Naive B cell (primary cell): ENCODE measurements at regions not wholly inside any gene's neighbourhood (a gene's known extent, or its start where the extent isn't known, plus 50 kb on each side); places are given as distances from the start of the nearest gene placed in this dataset.

Experiments
- ATAC-seq, 2 donors: fragments of 150-1000 bp; cut with Tn5 transposase; 2 replicates each; pipeline ENCODE4 v1.10.0; 2021; ENCODE audit warnings: low read depth in 2 of 2, mild to moderate bottlenecking in 2 of 2, moderate library complexity in 2 of 2
- DNase-seq: peaks from one replicate; pipeline ENCODE4 v3.0.0; 2022
- H3K27ac Mint-ChIP-seq, 6 donors: one replicate each; pipeline ENCODE4 v1.8.0; 2020 to 2022; ENCODE audit warnings: mild to moderate bottlenecking in 6 of 6, mixed read lengths in 6 of 6, moderate library complexity in 5 of 6, inconsistent platforms in 2 of 6
- H3K27me3 Mint-ChIP-seq, 3 donors: one replicate each; pipeline ENCODE4 v1.8.0; 2021 to 2022; ENCODE audit warnings: mixed read lengths in 3 of 3, mild to moderate bottlenecking in 1 of 3
- H3K36me3 Mint-ChIP-seq, 2 donors: one replicate each; pipeline ENCODE4 v1.8.0; 2020 to 2022; ENCODE audit warnings: mixed read lengths in 2 of 2, inconsistent platforms in 1 of 2, mild to moderate bottlenecking in 1 of 2
- H3K4me1 Mint-ChIP-seq, 3 donors: one replicate each; pipeline ENCODE4 v1.8.0; 2020 to 2022; ENCODE audit warnings: mixed read lengths in 3 of 3, inconsistent platforms in 1 of 3, mild to moderate bottlenecking in 1 of 3, moderate library complexity in 1 of 3
- H3K4me3 Mint-ChIP-seq, 8 donors: one replicate each; pipeline ENCODE4 v1.8.0; 2020 to 2022; ENCODE audit warnings: mild to moderate bottlenecking in 8 of 8, mixed read lengths in 8 of 8, moderate library complexity in 8 of 8, inconsistent platforms in 2 of 8
- H3K9me3 Mint-ChIP-seq, 7 donors: one replicate each; pipeline ENCODE4 v1.8.0; 2020 to 2022; ENCODE audit warnings: mixed read lengths in 7 of 7, mild to moderate bottlenecking in 5 of 7, inconsistent platforms in 2 of 7, moderate library complexity in 1 of 7

GRCh38 chr14:98543074-98543473 is 728.9 kb downstream of the BCL11B start:
- Mint-ChIP-seq H3K4me1 (no peaks in the 10 kb centered on the region), H3K27me3 (no peaks in the 10 kb centered on the region), H3K4me3 (no peak overlapping the region), H3K9me3 (peaks cover 0 to 9% (median 4%) of the 10 kb centered on the region in 7 donors), H3K27ac (no peak overlapping the region), H3K36me3 (no peaks in the 10 kb centered on the region)
- ATAC-seq: no peak
- no peak for DNase-seq

- Mint-ChIP-seq H3K27me3 (no peaks in the 10 kb centered on the region), H3K4me3 (no peak overlapping the region), H3K4me1 (no peaks in the 10 kb centered on the region), H3K27ac (no peak overlapping the region), H3K36me3 (no peaks in the 10 kb centered on the region), H3K9me3 (peaks cover 0 to 10% (median 4%) of the 10 kb centered on the region in 7 donors)
- ATAC-seq: no peak
- no peak for DNase-seq
Observed at GRCh38 chr14:98544174-98544573, 727.8 kb downstream of the BCL11B start.

GRCh38 chr14:98545181-98545580 is 726.8 kb downstream of the BCL11B start:
- no peaks in the 10 kb centered on the region for H3K27me3 Mint-ChIP-seq
- ATAC-seq (no peak), DNase-seq (no peak)
- H3K4me3 Mint-ChIP-seq: no peak overlapping the region
- H3K9me3 Mint-ChIP-seq: peaks cover 0 to 12% (median 4%) of the 10 kb centered on the region in 7 donors
- no peak overlapping the region for H3K27ac Mint-ChIP-seq
- no peaks in the 10 kb centered on the region for H3K36me3 Mint-ChIP-seq
- no peaks in the 10 kb centered on the region for H3K4me1 Mint-ChIP-seq

- ATAC-seq: no peak
- no peaks in the 10 kb centered on the region for H3K36me3 Mint-ChIP-seq
- H3K27me3 Mint-ChIP-seq: no peaks in the 10 kb centered on the region
- no peaks in the 10 kb centered on the region for H3K4me1 Mint-ChIP-seq
- H3K9me3 Mint-ChIP-seq: peaks cover 0 to 16% (median 4%) of the 10 kb centered on the region in 7 donors
- DNase-seq: no peak
- peak overlapping the region in 1 of 8 donors; percentile 38 for H3K4me3 Mint-ChIP-seq
- H3K27ac Mint-ChIP-seq: no peak overlapping the region
Observed at GRCh38 chr14:98548071-98548686, 723.8 kb downstream of the BCL11B start.

GRCh38 chr14:98551028-98551427 is 721.0 kb downstream of the BCL11B start:
- H3K27me3 Mint-ChIP-seq: no peaks in the 10 kb centered on the region
- no peaks in the 10 kb centered on the region for H3K36me3 Mint-ChIP-seq
- H3K4me3 Mint-ChIP-seq: no peak overlapping the region
- ATAC-seq: no peak
- no peak overlapping the region for H3K27ac Mint-ChIP-seq
- no peaks in the 10 kb centered on the region for H3K4me1 Mint-ChIP-seq
- DNase-seq: no peak
- H3K9me3 Mint-ChIP-seq: peaks cover 2 to 16% (median 7%) of the 10 kb centered on the region in 7 donors

GRCh38 chr14:98555440-98555839 is 716.6 kb downstream of the BCL11B start:
- H3K4me3 Mint-ChIP-seq: no peak overlapping the region
- H3K27ac Mint-ChIP-seq: no peak overlapping the region
- peaks cover 3 to 18% (median 9%) of the 10 kb centered on the region in 7 donors for H3K9me3 Mint-ChIP-seq
- H3K4me1 Mint-ChIP-seq: no peaks in the 10 kb centered on the region
- H3K36me3 Mint-ChIP-seq: no peaks in the 10 kb centered on the region
- ATAC-seq (no peak), DNase-seq (no peak)
- no peaks in the 10 kb centered on the region for H3K27me3 Mint-ChIP-seq

- no peak overlapping the region for H3K27ac Mint-ChIP-seq
- H3K4me3 Mint-ChIP-seq: no peak overlapping the region
- no peaks in the 10 kb centered on the region for H3K36me3 Mint-ChIP-seq
- H3K4me1 Mint-ChIP-seq: no peaks in the 10 kb centered on the region
- H3K27me3 Mint-ChIP-seq: no peaks in the 10 kb centered on the region
- H3K9me3 Mint-ChIP-seq: peaks cover 0 to 19% (median 4%) of the 10 kb centered on the region in 7 donors
- no peak for ATAC-seq
- no peak for DNase-seq
Observed at GRCh38 chr14:98564006-98564405, 708.0 kb downstream of the BCL11B start.

GRCh38 chr14:98564541-98564940 is 707.5 kb downstream of the BCL11B start:
- H3K4me3 Mint-ChIP-seq: no peak overlapping the region
- H3K27me3 Mint-ChIP-seq: no peaks in the 10 kb centered on the region
- DNase-seq (no peak), ATAC-seq (no peak)
- H3K27ac Mint-ChIP-seq: no peak overlapping the region
- no peaks in the 10 kb centered on the region for H3K4me1 Mint-ChIP-seq
- H3K36me3 Mint-ChIP-seq: no peaks in the 10 kb centered on the region
- peaks cover 0 to 19% (median 3%) of the 10 kb centered on the region in 7 donors for H3K9me3 Mint-ChIP-seq

GRCh38 chr14:98571104-98571503 is 700.9 kb downstream of the BCL11B start:
- no peak for DNase-seq
- no peak overlapping the region for H3K4me3 Mint-ChIP-seq
- no peak for ATAC-seq
- H3K36me3 Mint-ChIP-seq: no peaks in the 10 kb centered on the region
- no peaks in the 10 kb centered on the region for H3K27me3 Mint-ChIP-seq
- H3K27ac Mint-ChIP-seq: no peak overlapping the region
- no peaks in the 10 kb centered on the region for H3K4me1 Mint-ChIP-seq
- H3K9me3 Mint-ChIP-seq: peaks cover 0 to 13% (median 5%) of the 10 kb centered on the region in 7 donors

GRCh38 chr14:98573082-98573481 is 698.9 kb downstream of the BCL11B start:
- Mint-ChIP-seq H3K27me3 (no peaks in the 10 kb centered on the region), H3K4me1 (no peaks in the 10 kb centered on the region), H3K4me3 (no peak overlapping the region)

GRCh38 chr14:98576463-98576862 is 695.5 kb downstream of the BCL11B start:
- Mint-ChIP-seq H3K4me1 (no peaks in the 10 kb centered on the region), H3K9me3 (peaks cover 0 to 8% (median 0%) of the 10 kb centered on the region in 7 donors), H3K36me3 (no peaks in the 10 kb centered on the region), H3K4me3 (no peak overlapping the region), H3K27me3 (no peaks in the 10 kb centered on the region), H3K27ac (no peak overlapping the region)
- ATAC-seq (no peak), DNase-seq (no peak)

More at GRCh38 chr14:98573082-98573481, 698.9 kb downstream of the BCL11B start:
- H3K9me3 Mint-ChIP-seq: peaks cover 0 to 8% (median 3%) of the 10 kb centered on the region in 7 donors
- ATAC-seq: no peak
- DNase-seq: no peak
- no peak overlapping the region for H3K27ac Mint-ChIP-seq
- H3K36me3 Mint-ChIP-seq: no peaks in the 10 kb centered on the region

- H3K4me1 Mint-ChIP-seq: no peaks in the 10 kb centered on the region
- H3K4me3 Mint-ChIP-seq: no peak overlapping the region
- no peaks in the 10 kb centered on the region for H3K36me3 Mint-ChIP-seq
- H3K27ac Mint-ChIP-seq: no peak overlapping the region
- no peaks in the 10 kb centered on the region for H3K27me3 Mint-ChIP-seq
- ATAC-seq (no peak), DNase-seq (no peak)
- peaks cover 0 to 8% (median 7%) of the 10 kb centered on the region in 7 donors for H3K9me3 Mint-ChIP-seq
Observed at GRCh38 chr14:98578204-98578603, 693.8 kb downstream of the BCL11B start.

GRCh38 chr14:98579140-98579539 is 692.9 kb downstream of the BCL11B start:
- peaks cover 0 to 11% (median 8%) of the 10 kb centered on the region in 7 donors for H3K9me3 Mint-ChIP-seq
- ATAC-seq (no peak), DNase-seq (no peak)
- H3K4me1 Mint-ChIP-seq: no peaks in the 10 kb centered on the region
- H3K27ac Mint-ChIP-seq: no peak overlapping the region
- no peaks in the 10 kb centered on the region for H3K36me3 Mint-ChIP-seq
- H3K4me3 Mint-ChIP-seq: no peak overlapping the region
- no peaks in the 10 kb centered on the region for H3K27me3 Mint-ChIP-seq

GRCh38 chr14:98580131-98580678 is 691.8 kb downstream of the BCL11B start:
- ATAC-seq: no peak
- no peak overlapping the region for H3K4me3 Mint-ChIP-seq

More at GRCh38 chr14:98580131-98580678, 691.8 kb downstream of the BCL11B start:
- Mint-ChIP-seq H3K36me3 (no peaks in the 10 kb centered on the region), H3K27ac (no peak overlapping the region), H3K9me3 (peaks cover 0 to 11% (median 5%) of the 10 kb centered on the region in 7 donors), H3K4me1 (no peaks in the 10 kb centered on the region), H3K27me3 (no peaks in the 10 kb centered on the region)
- DNase-seq: no peak
